Urinary bladder (tissue), 3 donors: ENCODE measurements at regions not wholly inside any gene's neighbourhood (a gene's known extent, or its start where the extent isn't known, plus 50 kb on each side); places are given as distances from the start of the nearest gene placed in this dataset.

Source experiments
- DNase-seq: peaks from one replicate; pipeline ENCODE4 v3.0.0-alpha.2; 2015; ENCODE audit errors: extremely low spot score
- H3K27ac ChIP-seq: one replicate; pipeline ENCODE4 v1.5.1; 2013; ENCODE audit warnings: low read depth, mild to moderate bottlenecking, moderate library complexity
- H3K36me3 ChIP-seq: one replicate; pipeline ENCODE4 v1.6.1; 2013; ENCODE audit warnings: mild to moderate bottlenecking, moderate library complexity; ENCODE audit not compliant: insufficient read depth
- H3K4me1 ChIP-seq: one replicate; pipeline ENCODE4 v1.6.1; 2013; ENCODE audit warnings: mild to moderate bottlenecking, moderate library complexity; ENCODE audit not compliant: insufficient read depth
- H3K4me3 ChIP-seq: one replicate; pipeline ENCODE4 v1.5.1; 2013; ENCODE audit warnings: low read depth, low read length
- WGBS: extraction: QIAGEN DNeasy Blood & Tissue Kit; methylation state at CpG from one replicate; pipeline ENCODE4 v1.1.7; 2013; 5-methylcytosine and 5-hydroxymethylcytosine counted together
- donor health status: healthy with polysubstance abuse.
- donor health status: healthy.

DNA sequence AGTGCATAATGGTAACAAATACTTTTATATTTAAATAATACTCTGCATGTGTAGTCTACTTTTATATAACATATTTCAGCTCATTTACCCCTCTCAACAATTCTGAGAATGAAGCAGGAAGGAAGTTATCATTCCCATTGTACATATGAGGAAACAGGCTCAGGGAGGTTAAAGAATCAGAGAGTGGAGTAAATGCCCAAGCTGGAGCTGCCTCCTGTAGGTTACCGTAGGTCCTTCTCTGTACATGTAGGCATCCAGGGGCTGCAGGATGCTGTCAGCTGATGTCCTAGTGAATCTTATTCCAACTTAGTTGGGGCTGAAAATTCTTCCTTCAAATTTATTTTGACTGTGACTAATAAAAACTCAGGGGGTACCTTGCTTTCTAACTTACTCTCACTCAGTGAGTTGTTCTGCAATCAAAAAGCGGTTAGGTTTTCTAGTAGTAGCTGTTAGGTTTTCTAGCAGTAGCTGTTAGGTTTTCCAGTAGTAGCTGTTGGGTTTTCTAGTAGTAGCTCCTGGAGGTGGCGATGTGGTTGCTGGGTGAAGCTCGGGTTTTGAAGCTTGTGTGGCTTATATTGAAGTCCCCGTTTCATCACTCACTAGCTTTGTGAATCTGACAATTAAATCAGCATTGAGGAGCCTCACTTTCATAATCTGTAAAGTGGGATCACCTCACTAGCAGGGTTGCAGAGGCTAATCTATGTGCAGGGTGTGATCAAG, 357.0 kb downstream of the NR2F2 start:
- Histone ChIP-seq H3K36me3 (no peaks in the 10 kb centered on the region), H3K4me1 (no peaks in the 10 kb centered on the region), H3K27ac (no peak overlapping the region), H3K4me3 (no peak overlapping the region)
- no peak for DNase-seq
- WGBS: 91% methylated on average over 5 of the region's 5 CpGs

DNA sequence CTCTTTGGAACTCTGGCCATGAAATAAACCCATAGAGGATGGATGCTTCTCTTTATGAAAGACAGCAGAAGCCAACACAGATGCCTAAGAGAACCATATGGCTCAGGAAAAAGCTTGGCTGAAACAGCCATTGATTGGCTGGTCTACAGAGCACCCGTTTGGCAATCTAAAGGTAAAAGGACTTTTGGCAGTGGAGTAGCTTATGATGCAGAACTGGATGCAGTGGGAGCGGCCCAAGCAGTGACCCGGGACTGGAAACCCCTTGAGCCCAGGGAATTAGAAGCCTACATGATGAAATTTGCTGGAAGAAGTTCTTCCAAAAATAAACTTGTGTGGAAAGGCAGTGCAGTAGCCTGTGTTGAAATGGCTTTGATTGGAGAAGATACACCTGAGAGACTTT, 360.2 kb downstream of the NR2F2 start:
- DNase-seq: no peak
- 74% methylated on average over 3 of the region's 3 CpGs for WGBS
- H3K36me3 ChIP-seq: no peaks in the 10 kb centered on the region
- H3K4me3 ChIP-seq: no peak overlapping the region
- H3K27ac ChIP-seq: no peak overlapping the region
- H3K4me1 ChIP-seq: no peaks in the 10 kb centered on the region

DNA sequence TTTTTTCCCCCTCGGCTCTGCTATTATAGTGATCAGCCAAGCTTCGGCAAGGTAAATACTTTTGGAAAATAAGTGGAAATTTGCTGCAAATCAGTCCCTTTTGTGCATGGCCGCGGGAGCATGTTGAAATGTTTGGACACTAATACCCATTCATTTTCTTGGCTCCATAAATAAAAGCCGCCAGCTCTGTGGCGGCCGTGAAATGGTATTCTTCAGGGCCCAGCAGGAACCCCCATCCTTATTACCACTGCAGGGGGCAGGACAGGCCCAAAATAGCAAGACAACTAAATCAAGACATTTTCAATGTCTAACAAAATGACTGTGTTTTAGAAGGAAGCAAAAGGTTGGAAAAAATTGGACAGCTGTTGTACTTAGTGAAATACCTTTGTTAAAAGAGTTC, 362.3 kb downstream of the NR2F2 start:
- H3K27ac ChIP-seq: no peak overlapping the region
- 92% methylated on average over 7 of the region's 7 CpGs for WGBS
- DNase-seq: no peak

DNA sequence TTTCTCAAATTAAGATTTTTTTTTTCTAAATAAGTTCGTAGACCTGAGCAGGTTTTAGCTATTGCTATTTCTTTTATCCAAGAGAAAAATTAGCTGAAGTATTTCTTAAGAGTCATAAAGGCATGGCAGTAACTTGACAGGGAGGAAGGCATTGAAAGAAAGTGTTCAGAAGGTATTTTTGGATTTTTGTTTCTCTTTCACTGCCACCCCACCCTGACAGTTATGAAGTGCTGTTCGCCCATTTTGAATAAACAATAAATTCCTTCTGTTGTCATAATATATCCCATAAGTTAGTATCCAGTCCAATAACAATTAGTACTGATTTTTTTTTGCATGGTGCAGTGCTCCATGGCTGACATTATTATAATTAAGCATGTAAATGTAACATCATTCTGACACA, 363.0 kb downstream of the NR2F2 start:
- H3K4me3 ChIP-seq: no peak overlapping the region
- no peak overlapping the region for H3K27ac ChIP-seq
- H3K36me3 ChIP-seq: no peaks in the 10 kb centered on the region
- 39% methylated on average over 2 of the region's 2 CpGs for WGBS
- no peak for DNase-seq
- no peaks in the 10 kb centered on the region for H3K4me1 ChIP-seq

More for the DNA sequence above, 362.3 kb downstream of the NR2F2 start:
- Histone ChIP-seq H3K4me1 (no peaks in the 10 kb centered on the region), H3K36me3 (no peaks in the 10 kb centered on the region), H3K4me3 (no peak overlapping the region)

DNA sequence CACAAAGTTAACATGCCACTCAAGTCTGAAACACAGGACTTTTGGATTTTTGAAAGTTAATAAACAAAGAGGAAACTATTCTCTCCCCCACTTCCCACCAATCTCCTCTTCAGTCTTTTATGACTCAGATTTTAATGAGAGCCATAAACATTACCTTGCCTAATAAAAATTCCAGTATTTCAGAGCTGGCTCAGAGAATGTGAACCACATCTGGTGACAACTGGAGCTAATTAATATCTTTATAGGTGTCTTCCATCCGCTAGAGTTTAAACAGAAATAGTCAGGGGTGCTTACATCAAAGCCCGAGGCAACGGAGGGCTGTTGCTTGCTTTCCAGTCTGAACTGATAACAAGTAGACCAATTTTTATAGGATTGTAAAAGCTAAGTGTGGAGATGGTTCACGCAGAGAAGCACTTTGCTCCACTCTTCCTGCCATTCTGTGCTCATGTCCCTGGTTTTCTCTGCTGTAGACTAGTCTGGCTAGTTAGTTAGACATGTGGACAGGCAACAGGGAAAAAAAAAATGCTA, 363.6 kb downstream of the NR2F2 start:
- Histone ChIP-seq H3K4me3 (no peak overlapping the region), H3K4me1 (no peaks in the 10 kb centered on the region), H3K27ac (no peak overlapping the region), H3K36me3 (no peaks in the 10 kb centered on the region)
- DNase-seq: peak; percentile 33
- WGBS: 15% methylated on average over 4 of the region's 4 CpGs

DNA sequence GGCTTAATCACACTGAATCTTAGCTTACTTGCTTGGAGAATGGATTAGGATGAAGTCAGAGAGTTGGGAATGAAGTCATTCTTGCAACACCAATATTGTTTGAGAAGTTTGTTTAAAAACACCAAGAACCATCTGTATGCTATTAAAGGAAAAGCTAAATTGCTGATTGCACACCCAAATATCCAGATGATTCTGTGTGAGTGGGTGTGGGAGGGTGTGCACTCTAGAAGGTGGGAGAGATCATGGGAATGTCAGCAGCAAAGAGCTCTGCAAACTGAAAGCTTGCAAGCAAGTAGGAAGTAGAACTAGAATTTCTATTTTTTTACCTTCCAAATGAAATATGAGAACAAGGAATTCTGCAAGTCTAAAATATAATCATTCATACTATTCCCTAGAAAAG, 364.9 kb downstream of the NR2F2 start:
- no peaks in the 10 kb centered on the region for H3K36me3 ChIP-seq
- H3K4me3 ChIP-seq: no peak overlapping the region
- H3K27ac ChIP-seq: no peak overlapping the region
- H3K4me1 ChIP-seq: no peaks in the 10 kb centered on the region
- DNase-seq: no peak

DNA sequence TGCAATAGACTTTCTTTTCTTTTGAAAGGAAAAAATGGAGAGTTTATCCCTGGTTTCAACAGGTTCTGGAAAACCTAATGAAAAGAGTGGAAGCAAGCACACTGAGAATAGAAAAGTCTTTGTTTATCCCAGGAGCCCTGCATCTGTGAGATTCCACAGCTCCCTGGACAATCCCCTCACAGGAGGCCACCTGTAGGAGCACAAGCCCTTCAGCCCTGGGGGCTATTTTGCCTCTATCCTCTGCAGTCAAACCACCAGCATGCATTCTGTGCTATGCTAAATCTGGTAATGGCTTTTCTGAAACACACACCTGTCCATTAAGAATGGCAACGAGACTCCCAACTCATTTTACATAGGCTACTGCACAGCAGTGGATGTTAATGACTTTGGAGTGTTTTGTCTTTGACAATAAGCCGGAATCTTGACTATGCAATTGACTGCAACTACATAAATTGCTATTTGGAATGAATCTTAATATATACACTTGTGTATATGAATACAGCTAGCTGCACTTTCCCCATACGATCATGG, 369.4 kb downstream of the NR2F2 start:
- Histone ChIP-seq H3K27ac (no peak overlapping the region), H3K36me3 (no peaks in the 10 kb centered on the region), H3K4me3 (no peak overlapping the region), H3K4me1 (no peaks in the 10 kb centered on the region)
- 84% methylated on average over 3 of the region's 3 CpGs for WGBS
- no peak for DNase-seq

DNA sequence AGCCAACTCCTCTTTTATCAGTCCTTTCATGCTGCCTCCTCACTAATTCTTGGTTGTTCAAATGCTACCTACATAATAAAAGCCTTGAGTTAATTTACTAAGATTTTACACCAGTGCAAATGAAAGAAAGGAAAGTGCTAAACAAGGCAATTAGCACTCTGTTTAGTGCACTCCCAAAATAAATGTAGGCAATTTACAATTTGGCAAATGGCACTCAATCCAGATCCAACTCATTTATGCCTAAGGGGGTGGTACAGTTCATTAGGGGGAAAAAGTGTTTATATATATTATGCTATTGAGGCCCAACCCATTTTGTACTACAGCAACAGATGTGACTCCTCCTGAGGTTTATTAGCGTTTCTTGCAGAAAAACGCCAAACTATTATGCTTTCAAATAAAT, 370.1 kb downstream of the NR2F2 start:
- Histone ChIP-seq H3K27ac (no peak overlapping the region), H3K4me3 (no peak overlapping the region), H3K4me1 (no peaks in the 10 kb centered on the region), H3K36me3 (no peaks in the 10 kb centered on the region)
- WGBS: 54% methylated on average over 2 of the region's 2 CpGs
- no peak for DNase-seq

DNA sequence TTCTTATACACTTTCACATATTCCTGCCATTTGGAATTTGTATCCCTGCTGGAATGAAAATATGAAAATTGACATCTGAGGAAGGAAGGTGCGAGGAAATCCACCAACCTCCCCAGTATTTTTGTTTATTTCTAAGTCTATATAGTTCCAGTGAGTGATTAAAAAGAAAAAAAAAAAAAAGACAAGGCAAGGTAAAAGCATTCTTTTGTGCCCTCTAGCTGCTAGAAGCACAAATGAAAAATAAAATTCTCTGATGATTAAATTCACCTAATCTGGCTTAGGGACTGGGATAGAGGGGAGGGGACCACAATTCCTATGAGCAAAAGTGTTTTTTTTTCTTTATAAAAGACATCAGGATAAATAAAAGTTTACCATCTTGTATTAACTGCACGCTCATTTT, 370.9 kb downstream of the NR2F2 start:
- WGBS: 81% methylated on average over 2 of the region's 2 CpGs
- no peaks in the 10 kb centered on the region for H3K36me3 ChIP-seq
- H3K4me1 ChIP-seq: no peaks in the 10 kb centered on the region
- no peak overlapping the region for H3K27ac ChIP-seq
- no peak for DNase-seq
- H3K4me3 ChIP-seq: no peak overlapping the region

DNA sequence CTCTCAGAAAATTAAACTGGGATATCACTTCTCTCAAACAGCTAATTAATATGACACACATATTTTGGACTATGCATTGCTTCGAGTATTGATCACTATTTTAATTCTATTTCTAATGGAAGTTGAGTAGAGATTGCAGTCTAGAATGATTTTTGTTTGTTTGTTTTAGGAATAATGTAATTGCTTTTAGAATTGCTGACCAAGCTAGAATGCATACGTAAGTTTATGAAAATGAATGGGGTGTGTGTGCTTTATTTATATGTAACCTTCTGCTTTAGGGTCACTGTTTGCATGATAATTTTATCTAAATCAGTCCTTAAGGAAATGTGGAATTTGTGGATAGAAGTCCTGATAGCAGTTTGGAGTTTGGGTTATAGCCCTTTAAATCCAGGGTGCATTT, 371.4 kb downstream of the NR2F2 start:
- Histone ChIP-seq H3K36me3 (no peaks in the 10 kb centered on the region), H3K4me1 (no peaks in the 10 kb centered on the region), H3K4me3 (no peak overlapping the region), H3K27ac (no peak overlapping the region)
- 49% methylated on average over 2 of the region's 2 CpGs for WGBS
- no peak for DNase-seq

DNA sequence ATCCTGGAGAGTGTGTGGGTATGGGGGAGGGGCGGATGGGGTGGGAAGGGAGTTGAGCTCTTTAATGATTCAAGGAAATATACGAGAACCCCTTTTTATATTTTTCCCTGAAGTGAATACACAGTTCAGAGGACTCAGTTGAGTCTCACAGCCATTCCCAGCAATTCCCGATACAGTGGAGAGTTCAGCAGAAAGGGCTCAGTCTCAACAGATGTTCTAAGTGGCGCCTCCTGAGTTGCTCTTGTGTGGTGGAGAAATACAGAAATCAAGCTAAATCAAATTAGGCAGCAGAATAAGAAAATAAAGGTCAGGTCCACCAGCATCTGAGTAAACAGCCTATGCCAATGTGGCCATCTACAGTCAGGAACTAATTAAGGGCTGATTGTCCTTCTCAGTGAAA, 372.1 kb downstream of the NR2F2 start:
- Histone ChIP-seq H3K4me3 (no peak overlapping the region), H3K4me1 (no peaks in the 10 kb centered on the region), H3K36me3 (no peaks in the 10 kb centered on the region), H3K27ac (no peak overlapping the region)
- WGBS: 63% methylated on average over 4 of the region's 4 CpGs
- no peak for DNase-seq

DNA sequence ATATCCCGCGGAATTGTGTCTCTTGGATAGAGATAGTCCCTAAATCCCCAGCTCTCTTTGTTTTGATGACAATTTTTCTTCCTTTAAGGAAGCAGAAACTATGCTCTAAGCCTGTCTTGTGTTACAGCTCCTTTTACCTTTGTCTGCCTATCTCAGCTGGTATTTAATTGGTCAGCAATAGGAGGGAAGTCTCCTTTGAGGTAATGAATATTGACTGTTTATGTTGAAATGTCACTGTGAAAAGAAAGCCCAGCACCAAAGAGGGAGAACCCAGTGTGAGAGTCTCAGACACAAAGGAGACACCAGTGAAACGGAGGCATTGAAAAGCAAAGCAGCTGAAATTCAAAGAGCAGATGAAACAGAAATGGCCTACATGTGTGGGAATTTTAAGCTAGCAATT, 372.6 kb downstream of the NR2F2 start:
- no peaks in the 10 kb centered on the region for H3K36me3 ChIP-seq
- no peaks in the 10 kb centered on the region for H3K4me1 ChIP-seq
- no peak for DNase-seq
- no peak overlapping the region for H3K27ac ChIP-seq
- 59% methylated on average over 3 of the region's 3 CpGs for WGBS
- H3K4me3 ChIP-seq: no peak overlapping the region

DNA sequence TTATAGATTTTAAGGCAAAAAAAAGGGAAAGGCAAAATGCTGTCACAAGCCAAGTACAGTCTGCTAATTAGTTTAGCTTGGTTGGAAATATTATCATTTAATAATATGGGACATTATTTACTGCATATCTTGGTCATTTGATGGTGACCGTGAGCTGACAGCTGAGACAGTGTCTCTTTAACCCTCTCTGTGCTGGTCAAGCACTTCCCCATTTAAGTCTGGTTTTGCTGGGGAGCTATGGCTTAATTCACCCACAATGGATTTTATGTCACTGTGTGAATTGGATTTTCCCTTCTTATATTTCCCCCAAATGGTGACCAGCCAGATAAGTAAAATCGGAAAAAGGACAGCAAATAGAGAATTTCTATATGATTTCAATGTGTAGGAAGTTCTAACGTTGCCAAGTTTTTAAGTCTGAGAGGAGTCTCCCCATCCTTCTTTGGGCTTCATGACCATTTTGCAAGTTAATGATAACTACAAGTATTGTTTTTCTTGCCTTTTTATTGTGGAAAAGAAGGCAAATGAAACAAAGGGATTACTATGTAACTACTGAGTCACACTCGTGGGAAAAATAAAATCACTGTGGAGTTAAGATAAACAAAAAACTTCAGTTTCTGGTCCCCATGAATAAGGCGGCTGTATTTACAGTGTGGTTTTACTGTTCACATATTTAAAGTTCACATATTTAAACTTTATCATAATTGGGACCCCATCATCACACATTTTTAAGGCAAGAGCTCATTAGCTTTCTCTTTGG, 373.5 kb downstream of the NR2F2 start:
- Histone ChIP-seq H3K27ac (no peak overlapping the region), H3K36me3 (no peaks in the 10 kb centered on the region), H3K4me1 (no peaks in the 10 kb centered on the region), H3K4me3 (no peak overlapping the region)
- no peak for DNase-seq
- WGBS: 75% methylated on average over 5 of the region's 5 CpGs

DNA sequence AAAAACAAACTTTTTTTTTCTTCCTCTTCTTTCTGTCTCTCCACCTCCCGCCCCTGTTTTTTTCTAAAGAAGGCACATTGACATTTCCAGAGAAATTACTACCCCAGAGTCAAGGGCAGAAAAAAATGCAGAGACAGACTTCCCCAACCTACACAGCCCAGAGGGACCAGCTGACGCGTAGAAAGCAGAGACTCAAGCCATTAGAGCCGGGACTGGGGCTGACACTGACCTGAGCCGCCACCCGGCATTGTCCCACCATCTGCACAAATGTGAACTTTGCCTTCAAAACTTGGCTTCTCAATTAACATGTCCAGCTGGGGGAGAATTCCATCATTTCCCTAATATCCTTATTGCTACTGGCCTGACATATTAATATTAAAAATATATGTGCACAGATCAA, 385.6 kb downstream of the NR2F2 start:
- 75% methylated on average over 6 of the region's 6 CpGs for WGBS

More for the DNA sequence above, 385.6 kb downstream of the NR2F2 start:
- Histone ChIP-seq H3K27ac (no peak overlapping the region), H3K36me3 (no peaks in the 10 kb centered on the region), H3K4me1 (no peaks in the 10 kb centered on the region), H3K4me3 (no peak overlapping the region)
- no peak for DNase-seq
